IPS DF 6.9 (cell line): ENCODE measurements at regions not wholly inside any gene's neighbourhood (a gene's known extent, or its start where the extent isn't known, plus 50 kb on each side); places are given as distances from the start of the nearest gene placed in this dataset.
"Not testable (repeated sequence)": the region's sequence is repeated elsewhere in the genome, so short reads cannot be mapped to it uniquely, and the experiment has no call there.

Experiments
- DNase-seq: peaks from one replicate; pipeline ENCODE4 v3.0.0-alpha.2; 2013; ENCODE audit warnings: low read depth, low spot score
- H3K27ac ChIP-seq: one replicate; pipeline ENCODE4 v1.5.1; 2013; ENCODE audit warnings: low read length, control low read depth
- H3K27me3 ChIP-seq: 2 replicates; pipeline ENCODE4 v1.6.1; 2013; ENCODE audit warnings: mild to moderate bottlenecking, low read length; ENCODE audit not compliant: control insufficient read depth, insufficient read depth
- H3K36me3 ChIP-seq: 2 replicates; pipeline ENCODE4 v1.6.1; 2013; ENCODE audit warnings: low read length; ENCODE audit not compliant: control insufficient read depth, insufficient read depth
- H3K4me1 ChIP-seq: 2 replicates; pipeline ENCODE4 v1.6.1; 2013; ENCODE audit warnings: low read length; ENCODE audit not compliant: control insufficient read depth, insufficient read depth
- H3K4me3 ChIP-seq: 2 replicates; pipeline ENCODE4 v1.5.1; 2013; ENCODE audit warnings: mild to moderate bottlenecking, low read length
- H3K9me3 ChIP-seq: 2 replicates; pipeline ENCODE4 v1.6.1; 2013; ENCODE audit warnings: low read length, inconsistent platforms; ENCODE audit not compliant: control insufficient read depth, insufficient read depth
- WGBS: extraction: QIAGEN DNeasy Blood & Tissue Kit; methylation state at CpG from one replicate; pipeline ENCODE4 v1.1.7; 2013; ENCODE audit warnings: mixed read lengths, missing lambda C conversion rate; ENCODE audit not compliant: insufficient read length, insufficient coverage; 5-methylcytosine and 5-hydroxymethylcytosine counted together

GRCh38 chr5:106430733-106431132 lies 1240.0 kb downstream of the EFNA5 start:
- whole genome bisulfite sequencing: no CpG with 5 or more reads among the region's 11 CpGs

GRCh38 chr5:106423109-106423897 lies 1247.4 kb downstream of the EFNA5 start:
- Histone ChIP-seq H3K9me3 (no peaks in the 10 kb centered on the region), H3K4me1 (no peaks in the 10 kb centered on the region), H3K4me3 (no peak overlapping the region), H3K27me3 (no peaks in the 10 kb centered on the region), H3K27ac (no peak overlapping the region), H3K36me3 (no peaks in the 10 kb centered on the region)
- no CpG with 5 or more reads among the region's 8 CpGs for WGBS
- no peak for DNase-seq

More at GRCh38 chr5:106430733-106431132, 1240.0 kb downstream of the EFNA5 start:
- not testable (repeated sequence) for H3K27ac ChIP-seq, H3K36me3 ChIP-seq, H3K4me3 ChIP-seq, H3K9me3 ChIP-seq, H3K4me1 ChIP-seq, DNase-seq, H3K27me3 ChIP-seq

GRCh38 chr5:106420102-106420501 lies 1250.6 kb downstream of the EFNA5 start:
- Histone ChIP-seq H3K27me3 (no peaks in the 10 kb centered on the region), H3K4me1 (no peaks in the 10 kb centered on the region), H3K9me3 (no peaks in the 10 kb centered on the region), H3K27ac (no peak overlapping the region), H3K36me3 (no peaks in the 10 kb centered on the region), H3K4me3 (no peak overlapping the region)
- whole genome bisulfite sequencing: 100% methylated on average over 3 of the region's 4 CpGs
- no peak for DNase-seq

DNA sequence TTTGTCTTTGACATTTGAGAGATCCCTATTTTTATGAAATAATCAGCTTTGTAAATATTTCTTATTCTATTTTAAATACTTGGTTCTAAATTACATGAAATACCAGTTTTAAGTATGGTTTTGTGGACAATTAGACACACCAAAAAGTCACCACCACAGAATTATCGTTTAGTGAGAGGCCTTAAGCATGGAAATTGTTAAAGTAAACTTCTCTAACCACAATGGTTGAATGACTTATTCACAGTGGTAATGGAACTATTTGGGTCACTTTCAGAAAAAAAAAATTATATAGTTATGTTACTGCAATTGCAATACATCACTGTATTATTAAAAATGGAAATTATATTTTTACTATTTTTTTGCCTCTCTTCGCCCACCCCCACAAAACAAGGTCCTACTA lies 1252.5 kb downstream of the EFNA5 start:
- no peaks in the 10 kb centered on the region for H3K4me1 ChIP-seq
- no peak overlapping the region for H3K4me3 ChIP-seq
- no CpG with 5 or more reads among the region's 2 CpGs for WGBS
- no peak overlapping the region for H3K27ac ChIP-seq
- H3K9me3 ChIP-seq: no peaks in the 10 kb centered on the region
- H3K36me3 ChIP-seq: no peaks in the 10 kb centered on the region
- no peak for DNase-seq
- no peaks in the 10 kb centered on the region for H3K27me3 ChIP-seq

DNA sequence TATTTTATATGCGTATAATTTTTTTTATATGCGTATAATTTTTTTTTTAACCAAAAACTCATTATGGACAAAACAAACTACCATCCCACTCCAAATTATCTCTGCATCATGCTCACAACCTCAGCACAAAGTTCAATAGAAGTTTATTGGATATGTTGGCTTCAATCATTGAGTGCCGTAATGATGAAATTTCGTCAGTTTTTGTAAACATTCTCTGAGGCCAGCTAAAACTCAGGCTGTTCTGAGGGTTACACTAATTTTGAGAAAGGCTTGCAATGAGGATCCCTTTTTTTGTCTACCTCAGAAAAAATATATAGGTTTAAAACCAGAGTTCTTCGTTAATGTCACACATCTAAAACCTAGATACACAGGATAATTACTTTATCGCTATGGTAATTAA lies 1253.2 kb downstream of the EFNA5 start:
- 100% methylated on average over 2 of the region's 6 CpGs for WGBS

GRCh38 chr5:106417163-106417562 lies 1253.6 kb downstream of the EFNA5 start:
- H3K4me3 ChIP-seq: no peak overlapping the region
- no peak overlapping the region for H3K27ac ChIP-seq
- no peaks in the 10 kb centered on the region for H3K27me3 ChIP-seq
- no CpG with 5 or more reads among the region's 22 CpGs for WGBS
- H3K4me1 ChIP-seq: no peaks in the 10 kb centered on the region
- no peaks in the 10 kb centered on the region for H3K9me3 ChIP-seq
- no peaks in the 10 kb centered on the region for H3K36me3 ChIP-seq
- DNase-seq: no peak

More for the DNA sequence above, 1253.2 kb downstream of the EFNA5 start:
- Histone ChIP-seq H3K4me3 (no peak overlapping the region), H3K27me3 (no peaks in the 10 kb centered on the region), H3K36me3 (no peaks in the 10 kb centered on the region), H3K27ac (no peak overlapping the region), H3K9me3 (no peaks in the 10 kb centered on the region), H3K4me1 (no peaks in the 10 kb centered on the region)
- DNase-seq: no peak

DNA sequence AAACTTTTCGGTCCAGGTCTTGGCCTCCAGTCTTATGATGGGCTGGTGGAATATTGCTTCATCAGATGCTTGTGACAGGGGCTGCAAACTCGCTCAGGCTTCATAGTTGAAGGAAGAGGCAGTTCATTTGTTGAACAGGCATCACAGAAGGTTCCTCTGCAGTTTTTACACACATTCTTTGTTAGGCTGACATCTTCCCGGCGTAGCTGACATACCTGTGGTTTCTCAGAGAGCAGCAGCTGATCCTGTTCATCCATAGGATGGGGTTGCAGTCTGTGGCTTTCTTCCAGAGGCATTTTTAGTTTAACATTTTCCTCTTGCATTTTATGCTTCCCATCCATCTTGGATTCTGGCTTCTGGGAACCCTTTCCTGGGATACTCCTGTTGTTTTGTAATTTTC lies 1255.2 kb downstream of the EFNA5 start:
- Histone ChIP-seq H3K27me3 (no peaks in the 10 kb centered on the region), H3K9me3 (no peaks in the 10 kb centered on the region), H3K4me3 (no peak overlapping the region), H3K27ac (no peak overlapping the region), H3K4me1 (no peaks in the 10 kb centered on the region), H3K36me3 (no peaks in the 10 kb centered on the region)
- no peak for DNase-seq
- no CpG with 5 or more reads among the region's 4 CpGs for WGBS

DNA sequence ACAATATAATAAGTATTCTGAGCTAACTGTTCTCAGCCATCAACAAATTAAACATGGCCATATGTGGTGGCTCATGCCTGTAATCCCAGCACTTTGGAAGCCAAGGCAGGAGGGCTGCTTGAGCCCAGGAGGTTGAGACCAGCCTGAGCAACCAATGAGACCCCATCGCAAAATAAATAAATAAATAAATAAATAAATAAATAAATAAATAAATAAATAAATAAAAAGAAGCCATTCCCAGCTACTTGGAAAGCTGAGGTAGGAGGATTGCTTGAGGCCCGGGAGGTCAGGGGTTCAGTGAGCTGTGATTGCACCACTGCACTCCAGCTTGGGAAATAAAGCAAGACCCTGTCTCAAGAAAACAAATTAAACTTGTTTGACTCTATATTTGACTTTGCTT lies 1256.4 kb downstream of the EFNA5 start:
- no peak for DNase-seq
- H3K4me1 ChIP-seq: no peaks in the 10 kb centered on the region
- no CpG with 5 or more reads among the region's 2 CpGs for WGBS
- no peak overlapping the region for H3K27ac ChIP-seq
- H3K9me3 ChIP-seq: no peaks in the 10 kb centered on the region
- H3K4me3 ChIP-seq: no peak overlapping the region
- H3K36me3 ChIP-seq: no peaks in the 10 kb centered on the region
- no peaks in the 10 kb centered on the region for H3K27me3 ChIP-seq

- no peaks in the 10 kb centered on the region for H3K9me3 ChIP-seq
- H3K4me1 ChIP-seq: no peaks in the 10 kb centered on the region
- H3K27ac ChIP-seq: no peak overlapping the region
- H3K4me3 ChIP-seq: no peak overlapping the region
- H3K36me3 ChIP-seq: no peaks in the 10 kb centered on the region
- DNase-seq: no peak
- H3K27me3 ChIP-seq: no peaks in the 10 kb centered on the region
These were observed 1258.1 kb downstream of the EFNA5 start for GRCh38 chr5:106412606-106413005.

DNA sequence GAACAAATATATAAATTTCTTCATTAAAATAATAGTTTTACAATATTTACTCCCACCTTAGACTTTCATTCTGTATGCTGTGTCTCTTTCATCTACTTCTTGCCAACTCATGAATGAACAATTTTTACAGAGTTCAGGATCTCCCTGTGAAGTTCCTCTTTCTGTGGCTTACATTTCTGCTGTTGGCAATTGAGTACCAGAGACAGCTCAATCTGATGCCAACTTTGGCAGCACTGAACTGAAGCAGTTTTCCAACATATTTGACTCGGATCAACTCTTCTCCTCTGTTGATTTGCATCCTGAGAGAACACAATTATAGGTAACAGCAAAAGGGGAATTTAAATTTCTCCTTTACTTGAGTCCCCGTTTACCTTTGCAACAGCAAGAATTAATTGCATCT lies 1262.2 kb downstream of the EFNA5 start:
- Histone ChIP-seq H3K4me1 (no peaks in the 10 kb centered on the region), H3K4me3 (no peak overlapping the region), H3K27ac (no peak overlapping the region), H3K36me3 (no peaks in the 10 kb centered on the region), H3K9me3 (no peaks in the 10 kb centered on the region), H3K27me3 (no peaks in the 10 kb centered on the region)
- no peak for DNase-seq
- WGBS: no CpG with 5 or more reads among the region's 2 CpGs

GRCh38 chr5:106408141-106408540 lies 1262.6 kb downstream of the EFNA5 start:
- H3K4me1 ChIP-seq: no peaks in the 10 kb centered on the region
- no CpG with 5 or more reads among the region's 1 CpG for WGBS
- H3K36me3 ChIP-seq: no peaks in the 10 kb centered on the region
- no peak overlapping the region for H3K4me3 ChIP-seq
- no peak overlapping the region for H3K27ac ChIP-seq
- DNase-seq: no peak
- H3K27me3 ChIP-seq: no peaks in the 10 kb centered on the region
- no peaks in the 10 kb centered on the region for H3K9me3 ChIP-seq
